Trophoblast cell (in vitro differentiated cells and primary cell): ENCODE measurements at regions not wholly inside any gene's neighbourhood (a gene's known extent, or its start where the extent isn't known, plus 50 kb on each side); places are given as distances from the start of the nearest gene placed in this dataset.
"Not testable (repeated sequence)": the region's sequence is repeated elsewhere in the genome, so short reads cannot be mapped to it uniquely, and the experiment has no call there.

Source experiments
- DNase-seq, 2 donors: peaks; one replicate each; pipeline ENCODE4 v3.0.0-alpha.2; 2016
- H2AFZ ChIP-seq: 2 replicates; pipeline ENCODE4 v1.6.1; 2013; ENCODE audit warnings: low read length, moderate library complexity, mild to moderate bottlenecking; ENCODE audit not compliant: insufficient read depth, poor library complexity
- H2AK5ac ChIP-seq: 2 replicates; pipeline ENCODE4 v1.6.1; 2013; ENCODE audit warnings: mild to moderate bottlenecking, low read length
- H2BK120ac ChIP-seq: 2 replicates; pipeline ENCODE4 v1.6.1; 2013; ENCODE audit warnings: low read length, mild to moderate bottlenecking, moderate library complexity; ENCODE audit not compliant: insufficient read depth, poor library complexity
- H2BK12ac ChIP-seq: 2 replicates; pipeline ENCODE4 v1.6.1; 2013; ENCODE audit warnings: mild to moderate bottlenecking, low read length, moderate library complexity
- H2BK5ac ChIP-seq: 2 replicates; pipeline ENCODE4 v1.6.1; 2013; ENCODE audit warnings: low read length, low read depth, moderate library complexity, mild to moderate bottlenecking; ENCODE audit not compliant: poor library complexity
- H3K14ac ChIP-seq: 2 replicates; pipeline ENCODE4 v1.6.1; 2013; ENCODE audit warnings: mild to moderate bottlenecking, low read length
- H3K18ac ChIP-seq: 2 replicates; pipeline ENCODE4 v1.6.1; 2013; ENCODE audit warnings: mild to moderate bottlenecking, low read length
- H3K23ac ChIP-seq: 2 replicates; pipeline ENCODE4 v1.6.1; 2013; ENCODE audit warnings: low read length
- H3K27ac ChIP-seq: 2 replicates; pipeline ENCODE4 v1.5.1; 2013; ENCODE audit warnings: low read depth, mild to moderate bottlenecking, inconsistent platforms, low read length, moderate library complexity
- H3K27me3 ChIP-seq: 2 replicates; pipeline ENCODE4 v1.6.1; 2013; ENCODE audit warnings: inconsistent platforms, mild to moderate bottlenecking, low read length, moderate library complexity; ENCODE audit not compliant: insufficient read depth
- H3K36me3 ChIP-seq, 2 experiments: 1 replicate in 1 of 2; 2 replicates in 1 of 2; pipeline ENCODE4 v1.6.1; 2013; ENCODE audit warnings: low read length in 2 of 2, mild to moderate bottlenecking in 2 of 2, moderate library complexity in 1 of 2; ENCODE audit not compliant: insufficient read depth in 2 of 2, control insufficient read depth in 1 of 2
- H3K4ac ChIP-seq: 2 replicates; pipeline ENCODE4 v1.6.1; 2013; ENCODE audit warnings: low read depth, mild to moderate bottlenecking, low read length, moderate library complexity
- H3K4me1 ChIP-seq, 2 experiments: 1 replicate in 1 of 2; 2 replicates in 1 of 2; pipeline ENCODE4 v1.6.1; 2013; ENCODE audit warnings: low read length in 2 of 2, mild to moderate bottlenecking in 2 of 2, moderate library complexity in 1 of 2; ENCODE audit not compliant: insufficient read depth in 2 of 2, control insufficient read depth in 1 of 2
- H3K4me2 ChIP-seq: 2 replicates; pipeline ENCODE4 v1.6.1; 2013; ENCODE audit warnings: inconsistent platforms, mild to moderate bottlenecking, low read length, moderate library complexity
- H3K4me3 ChIP-seq: 2 replicates; pipeline ENCODE4 v1.5.1; 2013; ENCODE audit warnings: mild to moderate bottlenecking, low read depth, low read length, inconsistent platforms
- H3K79me1 ChIP-seq: one replicate; pipeline ENCODE4 v1.6.1; 2013; ENCODE audit warnings: low read length
- H3K79me2 ChIP-seq: 2 replicates; pipeline ENCODE4 v1.6.1; 2013; ENCODE audit warnings: low read length, mild to moderate bottlenecking; ENCODE audit not compliant: control insufficient read depth, insufficient read depth, poor library complexity
- H3K9ac ChIP-seq: 2 replicates; pipeline ENCODE4 v1.6.1; 2013; ENCODE audit warnings: mild to moderate bottlenecking, low read length
- H3K9me3 ChIP-seq: 2 replicates; pipeline ENCODE4 v1.6.1; 2013; ENCODE audit warnings: low read depth, mild to moderate bottlenecking, control low read depth, inconsistent platforms, low read length; ENCODE audit not compliant: insufficient read depth
- H4K12ac ChIP-seq: 2 replicates; pipeline ENCODE4 v1.6.1; 2013; ENCODE audit warnings: low read depth, mild to moderate bottlenecking, low read length, moderate library complexity
- H4K8ac ChIP-seq: 2 replicates; pipeline ENCODE4 v1.6.1; 2013; ENCODE audit warnings: low read depth, mild to moderate bottlenecking, low read length, moderate library complexity
- H4K91ac ChIP-seq: one replicate; pipeline ENCODE4 v1.6.1; 2013; ENCODE audit warnings: low read depth, mild to moderate bottlenecking, low read length, moderate library complexity
- WGBS: extraction: QIAGEN DNeasy Blood & Tissue Kit; methylation state at CpG from one replicate; pipeline ENCODE4 v1.1.7; 2013; ENCODE audit warnings: missing lambda C conversion rate; ENCODE audit not compliant: insufficient read length, insufficient coverage; ENCODE audit errors: extremely low coverage; 5-methylcytosine and 5-hydroxymethylcytosine counted together

- H2AK5ac ChIP-seq, result no peak overlapping the region
- H3K4me3 ChIP-seq, result no peak overlapping the region
- H3K4me1 ChIP-seq, result peaks cover 0 to 3% of the 10 kb centered on the region in 2 experiments
- no peak overlapping the region for H3K27ac ChIP-seq
- no peak overlapping the region for H4K8ac ChIP-seq
- no peak overlapping the region for H3K23ac ChIP-seq
- no peak overlapping the region for H2BK120ac ChIP-seq
- no peak overlapping the region for H2AFZ ChIP-seq
- H3K4me2 ChIP-seq, result no peak overlapping the region
- no peak overlapping the region for H3K18ac ChIP-seq
- H2BK12ac ChIP-seq, result no peak overlapping the region
- H3K4ac ChIP-seq, result no peak overlapping the region
- no peaks in the 10 kb centered on the region for H3K79me1 ChIP-seq
- no peaks in the 10 kb centered on the region for H3K79me2 ChIP-seq
- H3K9ac ChIP-seq, result no peak overlapping the region
- no peak overlapping the region for H2BK5ac ChIP-seq
- DNase-seq, result no peak
- no peak overlapping the region for H3K14ac ChIP-seq
- no peak overlapping the region for H4K12ac ChIP-seq
- H3K27me3 ChIP-seq, result no peaks in the 10 kb centered on the region
- no peak overlapping the region for H4K91ac ChIP-seq
- no peaks in the 10 kb centered on the region for H3K9me3 ChIP-seq
- H3K36me3 ChIP-seq, result no peaks in the 10 kb centered on the region
- no CpG with 5 or more reads among the region's 4 CpGs for WGBS
These were observed 84.6 kb downstream of the DISP1 start for GRCh38 chr1:222899471-222899870.

- H3K27me3 ChIP-seq, result no peaks in the 10 kb centered on the region
- no peaks in the 10 kb centered on the region for H3K79me1 ChIP-seq
- H3K14ac ChIP-seq, result no peak overlapping the region
- H3K27ac ChIP-seq, result no peak overlapping the region
- H3K18ac ChIP-seq, result no peak overlapping the region
- no peaks in the 10 kb centered on the region for H3K36me3 ChIP-seq
- H3K4me1 ChIP-seq, result peaks cover 0 to 4% of the 10 kb centered on the region in 2 experiments
- DNase-seq, result no peak
- no peaks in the 10 kb centered on the region for H3K79me2 ChIP-seq
- H2AK5ac ChIP-seq, result no peak overlapping the region
- peak overlapping the region; percentile 80 for H3K23ac ChIP-seq
- H2AFZ ChIP-seq, result no peak overlapping the region
- H3K4me2 ChIP-seq, result no peak overlapping the region
- no peak overlapping the region for H4K8ac ChIP-seq
- no peak overlapping the region for H3K4me3 ChIP-seq
- no peak overlapping the region for H4K12ac ChIP-seq
- H3K4ac ChIP-seq, result no peak overlapping the region
- H2BK12ac ChIP-seq, result no peak overlapping the region
- no peak overlapping the region for H3K9ac ChIP-seq
- no peaks in the 10 kb centered on the region for H3K9me3 ChIP-seq
- WGBS, result no CpG with 5 or more reads among the region's 6 CpGs
- H4K91ac ChIP-seq, result no peak overlapping the region
- no peak overlapping the region for H2BK5ac ChIP-seq
- no peak overlapping the region for H2BK120ac ChIP-seq
These were observed 89.6 kb downstream of the DISP1 start for GRCh38 chr1:222904451-222904850.

- Histone ChIP-seq H3K27me3 (no peaks in the 10 kb centered on the region), H2BK12ac (no peak overlapping the region), H3K18ac (no peak overlapping the region), H2AK5ac (no peak overlapping the region), H3K4me2 (no peak overlapping the region), H3K27ac (no peak overlapping the region), H3K14ac (no peak overlapping the region), H3K23ac (no peak overlapping the region), H3K9me3 (no peaks in the 10 kb centered on the region), H2AFZ (no peak overlapping the region), H4K12ac (no peak overlapping the region), H2BK5ac (no peak overlapping the region), H3K79me2 (no peaks in the 10 kb centered on the region), H2BK120ac (no peak overlapping the region), H3K4me3 (no peak overlapping the region), H3K4ac (no peak overlapping the region), H3K9ac (no peak overlapping the region), H4K8ac (no peak overlapping the region), H4K91ac (no peak overlapping the region), H3K79me1 (no peaks in the 10 kb centered on the region), H3K36me3 (no peaks in the 10 kb centered on the region), H3K4me1 (peaks cover 4 to 7% of the 10 kb centered on the region in 2 experiments)
- no peak for DNase-seq
- no CpG with 5 or more reads among the region's 3 CpGs for WGBS
These were observed 90.3 kb downstream of the DISP1 start for GRCh38 chr1:222905151-222905550.

- not testable (repeated sequence) for H3K18ac ChIP-seq, H3K27ac ChIP-seq, H3K36me3 ChIP-seq, H2AK5ac ChIP-seq, H2BK120ac ChIP-seq, H3K4ac ChIP-seq, H3K27me3 ChIP-seq, H3K4me1 ChIP-seq, H2BK12ac ChIP-seq, H3K4me3 ChIP-seq, H3K23ac ChIP-seq, H4K91ac ChIP-seq, H3K79me1 ChIP-seq, H2BK5ac ChIP-seq, H3K4me2 ChIP-seq, H2AFZ ChIP-seq, H3K9me3 ChIP-seq, H3K9ac ChIP-seq, H4K12ac ChIP-seq, H4K8ac ChIP-seq, DNase-seq, H3K79me2 ChIP-seq, H3K14ac ChIP-seq
- WGBS, result no CpG with 5 or more reads among the region's 11 CpGs
These were observed 91.5 kb downstream of the DISP1 start for GRCh38 chr1:222906271-222906739.
